Heart right ventricle (tissue), 16 donors: ENCODE measurements at regions not wholly inside any gene's neighbourhood (a gene's known extent, or its start where the extent isn't known, plus 50 kb on each side); places are given as distances from the start of the nearest gene placed in this dataset.

ENCODE experiments used
- ATAC-seq, 8 donors: fragments of 200-7000 bp; cut with Tn5 transposase; one replicate each; pipeline ENCODE4 v1.9.1; 2020; ENCODE audit warnings: mild to moderate bottlenecking in 8 of 8, moderate library complexity in 8 of 8, moderate number of reproducible peaks in 1 of 8
- DNase-seq, 2 donors: peaks; one replicate each; pipeline ENCODE4 v3.0.0-alpha.2; 2020
- H3K27ac ChIP-seq, 10 donors: fragments of 200-600 bp; sonication (generic) in 2 of 10; one replicate each; pipeline versions ENCODE4 v1.5.0 to v1.8.0; 2020 to 2022; ENCODE audit warnings: mild to moderate bottlenecking in 3 of 10
- H3K27me3 ChIP-seq, 7 donors: fragments of 200-600 bp; one replicate each; pipeline ENCODE4 v1.8.0; 2021 to 2022; ENCODE audit warnings: mild to moderate bottlenecking in 2 of 7
- H3K36me3 ChIP-seq, 9 donors: fragments of 200-600 bp; sonication (generic) in 1 of 9; one replicate each; pipeline versions ENCODE4 v1.5.0 to v1.8.0; 2020 to 2022; ENCODE audit warnings: mild to moderate bottlenecking in 2 of 9
- H3K4me1 ChIP-seq, 9 donors: fragments of 200-600 bp; sonication (generic) in 1 of 9; one replicate each; pipeline versions ENCODE4 v1.5.0 to v1.8.0; 2020 to 2022; ENCODE audit warnings: mild to moderate bottlenecking in 4 of 9
- H3K4me3 ChIP-seq, 10 donors: fragments of 200-600 bp; sonication (generic) in 2 of 10; one replicate each; pipeline versions ENCODE4 v1.5.0 to v1.8.0; 2020 to 2022; ENCODE audit warnings: mild to moderate bottlenecking in 7 of 10, moderate library complexity in 2 of 10
- H3K9me3 ChIP-seq, 11 donors: fragments of 200-600 bp in 10 of 11; sonication (generic) in 2 of 11; one replicate each; pipeline versions ENCODE4 v1.5.0 to v1.8.0; 2013 to 2022; ENCODE audit warnings: mild to moderate bottlenecking in 2 of 11, control low read depth in 1 of 11, moderate library complexity in 1 of 11
- WGBS, 2 donors: extraction: QIAGEN DNeasy Blood & Tissue Kit; methylation state at CpG; one replicate each; pipeline ENCODE4 v1.1.7; 2013; ENCODE audit warnings: inconsistent platforms in 1 of 2; 5-methylcytosine and 5-hydroxymethylcytosine counted together
- intact Hi-C, 10 donors: fragments of 100-400 bp; cut with DNase I; formaldehyde crosslinking; loops; one replicate each; pipeline versions ENCODE4 v1.11.1 to v1.14.2; 2022
- TF ChIP-seq, protein P1 (sequence below), 9 donors: fragments of 200-600 bp; sonication (generic) in 2 of 9; IDR thresholded peaks; one replicate each; pipeline versions ENCODE4 v1.5.0 to v1.8.0; 2021 to 2022; ENCODE audit warnings: antibody characterized with exemption in 9 of 9, mild to moderate bottlenecking in 5 of 9, moderate library complexity in 1 of 9
- donor health status: Arrhythmogenic right ventricular cardiomyopathy.
- donor health status: ischemic (EF 13 %, LVEDD 7.1; RV severe dilation, severe dysfunction).
- donor health status: healthy with polysubstance abuse.
- donor health status: DM: no; HTN: yes; CAD: no.
- donor health status: DM: no; HTN: no; CAD: no.
- donor health status: ischemic (EF 25% LVEDD 6.9; RV normal size, moderate dysfunction).
- donor health status: ischemic (EF 25% LVEDD 5.7; RV mildly dilated, moderate dysfunction).
- donor health status: healthy.
- donor health status: DM: yes; HTN: yes; CAD: no.
- donor health status: Ischemic cardiomyopathy.
- donor health status: ischemic (EF 35%, LVEDD 5.7; RV mildly dilated, moderate dysfunction).
- donor health status: nonischemic (EF 11% LVEDD 7.7; RV severe dilation, severe dysfunction).
- donor health status: DM: yes; HTN: yes; CAD: no.
- donor health status: PGD.
- donor health status: ischemic (EF 29% LVEDD 5.4; RV normal size, mild dysfunction).
- donor health status: nonischemic (EF 23%, LVEDD 6.1; RV moderate dilation, normal function).

DNA sequence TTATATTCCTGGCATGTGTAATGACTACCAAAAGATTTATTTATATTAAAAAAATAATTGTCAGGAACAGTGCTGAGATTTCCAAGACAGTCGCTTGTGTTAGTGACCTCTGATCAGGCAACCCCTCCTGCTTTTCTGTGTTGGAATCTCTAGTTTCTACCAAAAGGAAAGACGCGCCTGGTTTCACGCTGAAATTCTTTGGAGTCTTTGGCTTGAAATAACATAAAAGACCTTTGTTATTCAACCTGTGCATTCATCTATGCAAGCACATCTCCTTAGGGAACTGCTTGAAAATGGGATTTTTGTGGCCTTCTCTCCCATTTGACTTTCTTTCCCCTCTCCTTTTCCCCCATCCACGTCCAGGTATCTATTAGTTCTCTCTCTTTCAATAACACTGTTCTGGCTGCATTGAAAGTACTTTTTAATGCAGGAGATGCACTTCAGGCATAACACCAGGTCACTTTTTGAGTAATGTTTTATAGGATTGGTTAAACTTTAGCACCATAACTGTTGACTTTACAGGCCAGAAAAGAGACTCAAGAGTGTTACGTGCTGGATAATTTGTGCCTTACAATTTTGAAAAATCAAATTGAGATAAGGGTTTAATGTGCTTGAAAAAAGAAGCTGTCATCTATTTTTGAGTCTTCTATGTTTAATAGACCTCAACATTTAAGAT is 172.7 kb downstream of the GPAT3 start:
- no peak overlapping the region for H3K27ac ChIP-seq
- ATAC-seq = no peak
- TF ChIP-seq, protein P1, sequence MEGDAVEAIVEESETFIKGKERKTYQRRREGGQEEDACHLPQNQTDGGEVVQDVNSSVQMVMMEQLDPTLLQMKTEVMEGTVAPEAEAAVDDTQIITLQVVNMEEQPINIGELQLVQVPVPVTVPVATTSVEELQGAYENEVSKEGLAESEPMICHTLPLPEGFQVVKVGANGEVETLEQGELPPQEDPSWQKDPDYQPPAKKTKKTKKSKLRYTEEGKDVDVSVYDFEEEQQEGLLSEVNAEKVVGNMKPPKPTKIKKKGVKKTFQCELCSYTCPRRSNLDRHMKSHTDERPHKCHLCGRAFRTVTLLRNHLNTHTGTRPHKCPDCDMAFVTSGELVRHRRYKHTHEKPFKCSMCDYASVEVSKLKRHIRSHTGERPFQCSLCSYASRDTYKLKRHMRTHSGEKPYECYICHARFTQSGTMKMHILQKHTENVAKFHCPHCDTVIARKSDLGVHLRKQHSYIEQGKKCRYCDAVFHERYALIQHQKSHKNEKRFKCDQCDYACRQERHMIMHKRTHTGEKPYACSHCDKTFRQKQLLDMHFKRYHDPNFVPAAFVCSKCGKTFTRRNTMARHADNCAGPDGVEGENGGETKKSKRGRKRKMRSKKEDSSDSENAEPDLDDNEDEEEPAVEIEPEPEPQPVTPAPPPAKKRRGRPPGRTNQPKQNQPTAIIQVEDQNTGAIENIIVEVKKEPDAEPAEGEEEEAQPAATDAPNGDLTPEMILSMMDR (IDR thresholded peaks at IDR 0.05) = no peak
- H3K9me3 ChIP-seq = peaks cover 0 to 2% (median 0%) of the 10 kb centered on the region in 11 donors
- no peaks in the 10 kb centered on the region for H3K36me3 ChIP-seq
- H3K4me1 ChIP-seq = no peaks in the 10 kb centered on the region
- H3K4me3 ChIP-seq = no peak overlapping the region
- intact Hi-C loops = no loop called here
- H3K27me3 ChIP-seq = no peaks in the 10 kb centered on the region
- no peak for DNase-seq
- whole genome bisulfite sequencing, 2 donors = 68 to 72% methylated on average over 6 of the region's 6 CpGs

DNA sequence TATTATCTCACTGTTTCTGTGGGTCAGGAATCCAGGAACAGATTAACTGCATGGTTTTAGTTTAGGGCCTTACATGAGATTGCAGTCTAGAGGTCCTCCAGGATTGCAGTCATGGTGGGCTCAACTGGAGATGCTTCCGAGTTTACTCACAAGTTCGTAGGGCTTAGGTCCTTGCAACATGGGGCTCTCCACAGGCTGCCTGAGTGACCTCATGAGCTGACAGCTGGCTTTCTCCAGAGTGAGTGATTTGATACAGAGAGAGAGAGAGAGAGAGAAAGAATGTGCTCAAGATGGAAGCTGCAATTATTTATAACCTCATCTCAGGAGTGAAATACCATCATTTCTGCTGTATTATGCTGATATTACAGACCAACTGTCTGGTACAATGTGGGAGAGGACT is 168.9 kb downstream of the GPAT3 start:
- TF ChIP-seq, protein P1 (IDR thresholded peaks at IDR 0.05) = no peak
- DNase-seq (no peak), ATAC-seq (no peak)
- H3K9me3 ChIP-seq = peaks cover 0 to 24% (median 5%) of the 10 kb centered on the region in 11 donors
- no peaks in the 10 kb centered on the region for H3K27me3 ChIP-seq
- H3K4me3 ChIP-seq = no peak overlapping the region
- no peaks in the 10 kb centered on the region for H3K36me3 ChIP-seq
- WGBS, 2 donors = 68 to 76% methylated on average over 2 of the region's 2 CpGs
- intact Hi-C loops = no loop called here
- no peaks in the 10 kb centered on the region for H3K4me1 ChIP-seq
- no peak overlapping the region for H3K27ac ChIP-seq

DNA sequence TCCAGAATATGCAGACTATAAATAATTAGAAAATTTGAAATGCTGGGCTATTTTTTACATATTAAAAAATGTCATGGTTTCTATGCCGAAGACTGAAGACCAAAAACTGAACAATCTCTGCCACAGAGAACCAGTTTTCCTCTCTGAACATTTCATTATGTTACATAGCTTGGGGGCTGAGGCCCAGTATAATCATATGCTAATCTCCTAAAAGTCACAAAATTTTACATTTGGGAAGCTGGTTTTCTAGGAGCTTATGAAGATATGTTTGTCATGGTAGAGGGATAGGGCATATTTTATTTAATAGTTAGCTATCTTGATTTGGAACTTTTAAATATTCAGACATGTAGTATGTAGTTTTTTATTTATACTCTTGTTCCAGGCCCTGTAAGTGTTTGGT is 167.8 kb downstream of the GPAT3 start:
- 89 to 90% methylated on average over 1 of the region's 1 CpG for WGBS, 2 donors
- Histone ChIP-seq H3K9me3 (peaks cover 0 to 25% (median 5%) of the 10 kb centered on the region in 11 donors), H3K4me1 (no peaks in the 10 kb centered on the region), H3K36me3 (no peaks in the 10 kb centered on the region), H3K4me3 (no peak overlapping the region), H3K27me3 (no peaks in the 10 kb centered on the region), H3K27ac (no peak overlapping the region)
- ATAC-seq (no peak), DNase-seq (no peak)
- TF ChIP-seq, protein P1 (IDR thresholded peaks at IDR 0.05) = no peak
- intact Hi-C loops = no loop called here

DNA sequence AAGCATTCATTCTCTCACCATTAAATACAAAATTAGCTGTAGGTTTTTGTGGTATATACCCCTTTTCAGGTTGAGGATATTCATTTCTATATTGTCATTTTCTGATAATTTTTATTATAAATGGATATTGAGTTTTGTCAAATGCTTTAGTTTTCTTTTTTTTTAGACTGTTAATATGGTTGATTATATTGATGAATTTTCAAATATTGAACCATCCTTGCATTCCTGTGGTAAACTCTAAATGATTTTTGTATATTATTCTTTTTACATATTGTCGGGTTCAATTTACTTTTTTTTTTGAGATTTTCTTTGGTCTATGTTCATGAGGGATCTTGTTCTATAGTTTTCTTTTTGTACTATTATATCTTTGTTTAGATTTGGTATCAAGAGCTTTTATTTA is 165.1 kb downstream of the GPAT3 start:
- Histone ChIP-seq H3K27ac (no peak overlapping the region), H3K27me3 (peaks cover 0 to 5% (median 0%) of the 10 kb centered on the region in 7 donors), H3K9me3 (peaks cover 0 to 25% (median 5%) of the 10 kb centered on the region in 11 donors), H3K4me3 (no peak overlapping the region), H3K36me3 (no peaks in the 10 kb centered on the region), H3K4me1 (no peaks in the 10 kb centered on the region)
- DNase-seq = no peak
- TF ChIP-seq, protein P1 (IDR thresholded peaks at IDR 0.05) = no peak
- WGBS, 2 donors = 83 to 90% methylated on average over 1 of the region's 1 CpG
- intact Hi-C loops = no loop called here
- no peak for ATAC-seq
